ENCODE measurements at regions not wholly inside any gene's neighbourhood (a gene's known extent, or its start where the extent isn't known, plus 50 kb on each side); places are given as distances from the start of the nearest gene placed in this dataset.

DNA sequence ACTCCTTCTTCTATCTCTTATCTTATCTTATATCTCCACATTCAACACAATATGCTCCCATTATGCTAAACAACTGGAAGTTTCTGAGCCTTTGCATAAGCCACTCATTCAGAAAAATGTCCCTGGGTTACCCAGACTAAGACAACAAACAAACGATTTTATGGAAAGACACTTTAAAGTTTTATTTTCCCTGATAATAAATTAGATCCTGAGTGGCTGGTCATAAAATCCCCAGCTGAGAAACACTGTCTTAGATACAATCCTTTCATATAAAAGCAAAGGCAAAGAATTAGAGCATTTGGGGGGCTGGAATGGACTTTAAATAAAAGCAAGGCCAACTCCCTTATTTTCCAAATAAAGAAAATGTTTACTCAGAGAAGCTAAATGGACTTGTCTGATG is 322.3 kb downstream of the GBE1 start:
- no peak for DNase-seq

DNA sequence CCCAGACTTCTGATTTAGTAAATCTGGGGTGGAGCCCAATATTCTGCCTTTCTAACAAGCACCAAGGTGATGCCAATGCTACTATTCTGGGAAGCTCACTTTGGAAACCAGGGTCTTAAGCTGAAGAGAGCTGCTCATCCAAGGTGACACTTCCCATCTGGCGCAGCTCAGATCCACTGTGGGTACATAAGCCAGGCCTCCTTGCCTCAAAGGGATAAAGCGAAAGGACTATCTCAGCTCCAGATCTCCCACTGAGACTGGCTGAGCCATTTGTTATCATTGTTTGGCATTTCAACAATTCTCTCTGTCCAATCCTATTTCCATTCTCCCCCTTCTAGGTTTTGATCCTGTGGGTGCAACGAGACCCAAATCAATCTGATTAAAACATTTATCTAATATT is 323.8 kb downstream of the GBE1 start:
- DNase-seq, result no peak

DNA sequence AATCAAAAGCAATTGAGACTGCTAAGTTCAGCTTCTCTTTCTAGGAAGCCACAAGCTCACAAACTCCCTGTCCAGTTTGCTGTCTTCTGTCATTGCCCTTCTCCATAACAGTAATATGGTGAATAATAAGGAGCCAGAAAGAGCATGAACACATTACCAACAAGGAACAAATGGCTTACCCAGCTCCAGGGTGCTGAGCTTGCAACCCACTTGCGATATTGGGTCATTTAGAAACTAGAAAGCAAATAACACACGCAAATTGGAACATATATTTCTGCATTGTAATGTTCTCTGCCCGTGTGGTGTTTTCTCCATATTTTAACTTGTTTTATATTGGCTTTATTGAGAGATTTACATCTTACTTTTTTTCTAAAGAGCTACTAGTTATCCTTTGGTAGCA is 325.3 kb downstream of the GBE1 start:
- DNase-seq, result no peak

DNA sequence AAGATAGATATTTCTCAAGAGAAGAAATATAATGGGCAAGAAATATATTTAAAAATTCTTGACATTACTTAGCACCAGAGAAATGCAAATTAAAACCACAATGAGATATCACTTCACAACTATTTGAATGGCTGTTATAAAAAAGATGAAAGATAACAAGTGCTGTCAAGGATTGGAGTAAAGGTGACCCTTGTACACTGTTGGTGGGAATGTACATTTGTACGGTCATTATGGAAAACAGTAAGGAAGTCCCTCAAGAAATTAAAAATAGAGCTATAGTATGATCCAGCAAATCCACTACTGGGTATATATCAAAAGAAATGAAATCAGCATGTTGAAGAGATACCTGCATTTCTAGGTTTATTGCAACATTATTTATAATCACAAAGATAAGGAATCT is 326.4 kb downstream of the GBE1 start:
- DNase-seq, result no peak

DNA sequence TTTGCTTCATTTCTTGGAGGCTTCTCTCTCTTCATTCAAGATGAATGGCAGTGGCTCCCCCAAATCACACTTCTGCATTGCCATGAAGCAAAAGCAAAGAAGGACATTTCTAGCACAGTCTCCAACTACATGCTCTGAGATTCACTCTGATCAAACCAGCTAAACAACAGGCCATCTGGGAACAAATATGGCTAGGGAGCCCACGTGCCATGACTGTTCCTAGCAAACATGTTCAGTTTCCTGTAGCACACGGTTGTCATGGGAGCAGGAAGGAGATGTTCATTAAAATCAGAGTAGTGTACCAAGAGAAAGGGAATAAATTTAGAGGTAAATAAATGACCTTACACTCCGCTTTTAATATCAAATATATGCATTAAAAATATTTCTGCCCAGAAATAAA is 327.3 kb downstream of the GBE1 start:
- no peak for DNase-seq

DNA sequence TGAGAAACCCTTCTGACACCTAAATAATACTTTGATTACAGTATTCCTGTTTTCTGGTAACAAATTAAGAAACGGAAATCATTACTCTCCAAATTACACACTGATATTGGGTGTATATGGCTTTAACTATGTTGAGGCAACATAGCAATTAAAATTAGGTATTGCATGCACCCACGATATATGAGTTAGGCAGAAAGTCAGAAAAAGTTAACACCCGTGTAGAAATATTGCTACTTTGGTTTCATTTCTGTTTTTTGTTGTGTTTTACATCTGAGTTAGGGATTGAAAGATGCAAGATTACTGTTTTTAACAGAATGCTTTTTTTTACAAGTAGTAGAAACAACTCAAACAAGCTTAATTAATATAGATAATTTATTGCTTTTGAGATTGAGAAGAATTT is 327.8 kb downstream of the GBE1 start:
- DNase-seq, result no peak

DNA sequence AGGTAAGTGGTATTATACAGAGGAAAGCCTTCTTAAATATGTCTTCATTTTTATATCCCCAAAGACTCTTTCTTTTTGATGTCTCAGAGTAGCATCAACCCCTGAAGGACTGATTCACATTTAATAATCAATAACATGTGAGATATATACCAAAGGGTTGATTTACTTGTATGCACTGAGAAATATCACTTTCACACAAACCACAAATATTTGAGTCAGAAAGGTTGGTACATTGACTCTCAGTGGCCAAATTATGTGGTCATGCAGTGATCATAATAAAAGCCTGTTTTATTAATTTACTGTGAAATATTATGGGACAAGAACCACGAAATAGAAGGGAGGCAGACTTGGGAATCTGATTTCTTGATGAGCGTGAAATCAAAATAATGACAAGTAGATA is 329.0 kb downstream of the GBE1 start:
- no peak for DNase-seq

DNA sequence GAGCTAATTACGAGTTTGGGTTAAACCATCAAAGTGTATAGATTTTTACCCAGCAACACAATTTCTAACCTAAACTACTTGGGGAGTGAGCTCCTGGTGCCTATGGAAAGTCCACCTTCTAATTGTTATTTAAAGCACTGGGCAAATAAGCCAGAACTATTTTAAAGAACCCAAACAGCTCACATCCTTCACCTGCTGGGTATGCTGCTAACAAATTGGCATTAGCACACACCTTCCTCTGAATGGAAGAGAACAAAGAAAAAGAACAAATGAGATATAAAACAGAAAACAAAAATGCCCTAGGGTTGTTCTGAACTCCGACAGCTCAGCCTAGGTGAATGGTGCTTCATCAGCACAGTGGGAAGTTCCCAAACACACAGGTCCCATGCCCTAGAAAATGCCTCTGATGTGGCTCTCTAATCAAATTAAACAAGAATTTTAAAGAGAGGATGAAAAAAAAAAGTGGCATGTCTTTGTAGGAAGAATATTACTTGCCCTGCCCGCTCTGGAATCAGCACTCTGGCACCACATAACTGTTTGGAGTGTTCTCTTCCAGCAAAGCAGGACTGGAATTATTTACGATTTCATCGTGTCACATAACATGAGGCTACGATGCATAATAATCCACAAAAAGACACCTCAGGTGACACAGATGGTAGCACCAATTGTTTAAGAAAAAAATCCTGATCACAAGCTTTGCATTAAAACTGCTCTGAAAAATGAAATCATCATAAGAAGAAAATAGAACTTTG is 334.4 kb downstream of the GBE1 start:
- no peak for DNase-seq

DNA sequence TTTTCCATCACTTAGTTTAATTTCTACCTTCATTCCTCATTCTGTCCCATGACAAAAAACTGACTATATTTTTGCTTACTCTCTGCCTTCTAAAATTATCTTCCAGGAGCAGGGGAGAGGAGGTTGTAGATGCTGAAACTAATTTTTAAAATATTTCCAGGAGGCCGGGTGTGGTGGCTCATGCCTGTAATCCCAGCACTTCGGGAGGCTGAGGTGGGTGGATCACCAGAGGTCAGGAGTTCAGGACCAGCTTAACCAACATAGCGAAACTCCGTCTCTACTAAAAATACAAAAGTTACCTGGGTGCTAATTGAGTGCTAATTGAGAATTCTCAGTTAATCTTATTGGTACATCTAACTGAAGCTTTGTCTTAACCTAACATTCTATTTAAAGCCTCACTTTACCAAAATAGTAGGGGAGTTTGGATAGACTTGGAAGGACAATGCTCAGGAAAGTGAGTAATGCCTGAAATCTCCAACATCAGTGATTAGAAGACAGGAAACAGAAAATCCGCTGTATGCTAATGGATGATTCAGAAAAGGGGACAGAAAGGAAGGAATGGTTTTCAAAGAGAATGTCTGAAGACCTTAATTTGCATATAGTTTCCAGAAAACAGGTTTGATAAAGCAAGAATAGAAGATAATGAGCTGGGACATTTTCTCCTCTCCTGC is 336.1 kb downstream of the GBE1 start:
- DNase-seq, result no peak

DNA sequence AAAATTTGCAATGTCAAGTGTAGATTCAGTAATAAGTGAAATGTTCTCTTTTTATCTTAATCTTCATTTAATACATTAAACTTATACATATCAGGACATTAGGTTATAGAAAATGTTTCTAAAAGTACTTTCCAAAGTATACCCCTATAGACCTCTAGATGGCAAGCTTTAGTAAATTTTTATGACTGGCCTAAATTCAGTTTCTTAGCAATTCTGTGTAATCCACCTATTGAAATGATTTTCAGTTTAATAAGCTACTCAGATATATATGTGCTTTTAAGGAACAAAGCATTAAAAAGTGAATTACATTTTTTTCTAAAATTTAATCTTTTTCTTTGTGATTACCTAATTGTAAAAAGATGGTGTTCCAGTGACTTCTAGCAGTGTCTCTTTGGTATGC is 342.2 kb downstream of the GBE1 start:
- DNase-seq, result no peak

DNA sequence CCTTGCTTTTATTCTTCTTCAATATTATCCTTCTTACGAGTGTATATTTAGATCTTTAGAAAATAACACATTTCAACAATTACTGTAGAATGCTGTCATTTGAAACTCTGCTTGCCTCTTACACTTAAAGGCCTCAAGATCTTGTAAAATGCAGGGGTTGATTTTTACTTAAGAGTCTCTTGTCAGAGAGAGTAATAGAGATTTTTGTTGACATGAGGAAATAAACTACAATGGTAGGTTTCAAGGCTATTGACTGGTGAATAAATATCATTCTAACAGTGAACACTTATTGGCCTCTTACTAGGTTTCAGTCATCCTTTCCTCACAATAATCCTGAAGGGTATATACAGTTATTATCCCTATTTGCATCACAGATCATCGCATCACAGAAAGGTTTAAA is 344.6 kb downstream of the GBE1 start:
- DNase-seq, result no peak

DNA sequence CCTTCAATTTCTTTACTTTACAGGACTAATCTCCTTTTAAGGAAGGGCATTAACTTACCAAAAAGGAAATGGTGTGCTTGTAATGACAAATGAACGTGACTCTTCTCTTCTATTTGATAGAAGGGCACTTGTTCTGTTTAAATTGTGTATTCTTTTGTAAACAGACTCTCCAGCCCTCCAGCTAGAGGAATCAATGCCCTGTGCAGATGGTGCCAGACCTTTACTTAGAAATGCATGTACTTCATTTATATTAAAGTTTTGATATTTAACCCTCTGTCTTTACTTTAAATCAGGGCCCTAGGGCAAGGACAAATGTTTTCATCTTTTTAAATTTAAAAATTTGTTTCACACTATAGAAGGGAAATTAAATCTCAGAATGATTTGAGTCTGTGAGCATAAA is 355.1 kb downstream of the GBE1 start:
- no peak for DNase-seq

DNA sequence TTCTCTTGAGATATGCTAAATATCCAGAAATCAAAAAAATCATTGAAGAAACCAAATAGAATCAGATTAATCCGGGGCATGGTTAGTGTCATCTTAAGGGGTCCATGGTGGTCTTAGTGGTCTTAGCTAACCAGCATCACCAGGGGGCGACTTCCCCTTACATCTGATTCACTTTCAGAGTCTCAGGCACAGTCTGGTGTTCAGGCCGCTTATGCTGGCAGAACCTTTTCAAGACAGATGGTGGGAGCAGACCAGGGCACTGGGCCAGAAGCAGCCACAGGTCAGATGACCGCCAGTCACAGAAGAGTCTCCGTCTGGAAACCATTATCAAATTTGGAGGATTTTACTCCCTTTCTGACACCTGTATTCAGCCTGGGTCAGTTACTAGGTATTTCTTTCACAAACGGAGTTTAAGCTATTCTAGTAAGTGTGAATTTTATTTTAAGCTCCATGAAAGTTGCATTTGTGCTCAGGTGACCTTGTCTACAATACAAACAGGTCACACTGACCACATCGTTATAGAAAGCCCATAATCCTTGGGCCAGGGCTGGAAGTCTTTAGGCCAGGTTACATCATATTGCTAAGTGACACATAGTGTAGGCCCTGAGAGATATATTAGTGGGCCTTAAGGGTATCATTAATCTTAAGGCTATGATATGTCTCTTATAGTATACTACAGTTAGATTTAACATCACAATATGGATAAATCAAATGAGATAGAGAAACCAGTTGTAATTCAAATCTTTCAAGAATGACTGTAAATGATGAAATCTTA is 365.5 kb downstream of the GBE1 start:
- no peak for DNase-seq

DNA sequence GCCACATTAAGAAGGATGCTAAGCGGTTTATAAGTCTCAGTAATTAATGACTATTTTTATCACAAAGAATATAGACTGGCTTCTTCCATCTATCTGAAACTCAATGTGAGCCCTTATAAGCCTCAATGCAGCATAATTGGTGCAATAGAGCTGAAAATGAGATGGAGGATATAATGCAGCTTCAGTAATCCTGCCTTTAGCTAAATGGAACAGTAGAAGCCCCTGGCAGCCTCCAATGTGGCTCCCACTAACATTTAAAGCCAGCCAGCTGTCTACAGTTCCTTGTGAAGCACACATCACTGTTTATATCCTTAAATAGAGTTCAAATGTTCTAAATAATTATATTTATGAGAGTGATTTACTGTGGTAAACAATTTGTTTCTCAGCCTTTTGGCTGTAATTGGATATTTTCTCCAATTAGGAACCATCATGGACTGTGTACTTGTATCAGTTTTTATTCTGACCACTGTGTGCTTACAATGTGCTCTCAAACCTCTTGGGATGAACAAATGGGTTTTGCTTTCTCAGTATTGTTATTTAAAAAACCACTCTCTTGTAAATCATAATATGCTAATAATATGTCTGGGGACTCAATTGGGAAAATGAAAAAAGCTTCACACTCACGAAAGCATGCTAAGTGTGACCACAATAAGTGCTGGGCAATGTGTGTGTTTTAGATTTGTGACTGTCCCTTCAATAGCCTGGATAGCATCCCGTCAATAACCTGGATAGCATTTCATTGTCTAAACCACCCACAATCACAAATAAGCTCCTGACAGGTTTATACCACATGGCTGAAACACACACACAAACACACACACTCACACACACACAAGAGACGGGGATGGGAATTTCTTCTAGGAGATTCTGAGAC is 366.6 kb downstream of the GBE1 start:
- no peak for DNase-seq

DNA sequence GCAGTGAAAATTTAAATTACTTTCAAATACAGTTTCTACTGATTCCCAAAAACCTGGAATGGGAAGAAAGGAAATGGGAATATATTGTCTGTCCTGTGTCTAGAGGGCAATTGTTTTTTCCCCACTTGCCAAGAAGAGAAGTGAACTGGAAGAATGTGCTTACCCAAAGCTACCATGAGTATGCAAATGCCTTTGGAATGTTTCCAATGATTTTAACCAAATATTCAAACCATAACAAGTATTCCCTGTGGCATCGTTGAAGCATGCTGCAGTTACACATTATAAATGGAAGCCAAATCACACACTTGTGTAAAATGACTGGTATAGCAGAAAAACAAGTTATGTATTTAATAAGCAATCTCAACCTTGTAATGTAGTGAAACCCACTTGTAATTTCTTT is 368.2 kb downstream of the GBE1 start:
- no peak for DNase-seq

DNA sequence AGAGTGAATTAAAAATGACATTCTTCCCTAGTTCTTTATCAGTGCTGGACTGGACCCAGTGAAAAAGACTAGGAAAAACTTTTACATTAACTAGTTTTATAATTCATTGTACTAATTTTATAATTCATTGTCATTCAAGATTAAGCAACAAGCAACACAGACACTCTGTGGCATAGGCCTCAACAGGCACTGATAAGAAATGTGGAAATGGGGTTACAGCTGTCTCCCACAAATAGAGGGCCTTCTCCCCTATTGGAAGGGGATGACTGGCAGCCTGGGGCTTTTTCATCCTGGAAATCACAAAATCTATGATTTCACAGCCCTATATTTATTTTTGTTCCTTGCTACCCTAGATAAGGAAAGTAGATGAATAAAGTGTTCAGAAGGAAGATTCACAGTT is 370.6 kb downstream of the GBE1 start:
- no peak for DNase-seq

DNA sequence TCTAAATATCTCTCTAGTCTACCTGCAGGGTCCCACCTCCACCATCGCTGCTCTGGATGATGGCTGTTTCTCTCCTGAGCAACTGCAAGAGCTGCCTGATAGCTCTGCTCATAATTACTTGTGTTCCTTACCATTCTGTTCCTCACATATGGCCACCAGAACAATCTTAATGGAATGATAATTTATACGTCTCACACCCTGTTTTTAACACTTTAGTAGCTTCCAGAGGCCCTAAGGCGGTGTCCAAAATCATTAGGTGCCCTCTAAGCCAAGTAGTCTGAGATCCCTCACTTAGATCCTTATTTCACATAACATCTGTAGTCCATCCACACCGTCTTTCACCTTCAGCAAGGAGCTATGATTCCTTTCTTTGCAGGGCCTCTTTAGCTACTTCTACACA is 373.3 kb downstream of the GBE1 start:
- no peak for DNase-seq

DNA sequence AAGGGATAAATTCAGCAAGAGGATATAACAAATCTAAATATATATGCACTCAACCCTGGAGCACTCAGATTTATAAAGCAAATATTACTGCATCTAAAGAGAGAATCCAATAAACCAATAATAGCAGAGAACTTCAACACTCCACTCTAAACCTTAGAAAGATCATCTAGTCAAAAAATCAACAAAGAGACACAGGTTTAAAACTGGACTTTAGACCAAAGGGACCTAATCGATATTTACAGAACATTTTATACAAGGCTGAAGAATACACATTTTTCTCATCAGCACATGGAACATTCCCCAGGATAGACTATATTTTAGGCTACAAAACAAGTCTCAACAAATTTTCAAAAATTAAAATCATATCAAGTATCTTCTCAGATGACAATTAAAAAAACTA is 379.0 kb downstream of the GBE1 start:
- no peak for DNase-seq

DNA sequence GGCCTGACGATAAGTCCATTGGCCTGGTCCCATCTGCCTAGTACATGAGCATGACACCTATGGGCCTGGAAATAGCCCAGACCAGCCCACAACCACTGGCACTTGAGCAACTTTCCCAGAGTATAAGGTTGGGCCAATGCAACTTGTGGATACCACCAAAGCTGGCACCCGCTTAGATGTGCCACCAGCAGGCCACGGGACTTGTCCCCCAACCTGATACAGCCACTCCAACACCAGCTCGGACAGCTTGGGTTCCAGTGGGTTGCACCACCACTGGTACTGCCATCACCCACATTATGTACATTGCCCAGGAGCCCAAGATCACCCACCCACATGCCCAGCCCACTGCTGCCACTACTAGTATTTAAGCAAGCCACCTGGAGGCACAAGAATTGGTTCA is 381.2 kb downstream of the GBE1 start:
- no peak for DNase-seq

DNA sequence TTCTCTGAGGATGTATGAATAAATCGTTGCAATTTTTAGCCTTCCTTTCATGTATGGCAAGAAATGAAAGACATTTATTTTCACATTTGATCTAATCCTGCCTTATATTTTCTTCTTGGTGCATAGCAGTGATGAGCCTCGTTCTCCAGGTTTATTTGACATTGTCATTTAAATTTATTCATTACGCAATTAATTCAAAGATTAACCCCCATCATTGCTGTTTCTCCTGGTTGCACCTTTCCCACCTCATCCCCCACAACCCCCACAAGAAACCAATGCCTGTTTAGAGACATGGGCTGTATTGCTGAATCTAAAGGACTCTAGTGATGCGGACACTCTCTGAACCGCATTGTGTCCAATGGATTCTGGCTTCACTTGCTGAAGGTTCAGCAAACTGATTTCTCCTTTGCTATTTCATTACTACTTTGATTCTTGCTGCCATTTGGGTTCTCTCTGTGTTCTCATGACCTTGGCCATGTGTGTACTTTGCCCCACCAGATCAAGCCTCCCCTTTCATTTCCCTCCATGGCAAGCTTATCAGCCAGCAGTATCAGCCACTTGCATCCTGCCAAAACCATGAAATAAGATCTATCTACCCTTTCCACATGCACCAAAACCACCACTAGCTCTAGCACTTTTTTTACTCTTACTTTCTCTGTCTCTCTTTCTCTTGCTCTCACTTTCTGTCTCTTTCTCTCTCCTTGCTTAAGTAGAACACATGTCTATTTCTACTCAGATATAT is 382.7 kb downstream of the GBE1 start:
- no peak for DNase-seq

DNA sequence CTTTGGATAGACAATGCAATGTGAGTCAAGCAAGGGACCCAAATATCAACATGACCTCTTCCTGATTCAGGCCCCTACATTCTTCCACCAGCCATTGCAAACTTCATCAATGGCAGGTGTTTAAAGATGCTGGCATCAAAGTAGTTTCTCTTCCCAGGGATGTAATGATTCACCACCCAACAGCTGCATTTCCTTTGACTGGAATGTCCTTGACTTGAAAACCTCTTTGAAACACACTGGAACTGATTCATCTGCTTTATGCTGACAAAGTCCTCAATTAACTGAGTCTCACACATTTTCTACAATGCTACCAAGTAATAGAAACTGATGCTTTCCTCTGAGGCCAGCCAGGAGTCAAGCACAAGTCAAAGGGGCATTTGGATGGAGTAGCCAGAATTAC is 385.5 kb downstream of the GBE1 start:
- no peak for DNase-seq

DNA sequence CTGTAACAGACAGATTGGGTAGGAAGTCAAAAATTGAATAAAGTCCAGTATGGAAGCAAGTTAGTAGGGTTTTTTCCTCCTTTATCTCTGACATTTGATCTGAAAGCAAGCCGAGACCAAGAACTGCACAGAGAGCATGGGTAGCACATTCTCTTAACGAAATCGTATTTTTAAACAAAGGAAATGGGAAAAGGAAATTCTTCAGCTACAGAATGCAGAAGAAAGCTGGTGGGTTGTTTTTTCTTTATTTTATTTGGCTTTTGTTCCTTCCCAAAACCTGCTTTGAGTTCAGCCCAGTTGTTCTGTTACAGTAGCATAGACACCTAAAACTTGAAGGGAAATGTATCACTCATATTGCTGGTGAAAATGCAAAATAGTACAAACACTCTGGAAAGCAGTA is 397.0 kb downstream of the GBE1 start:
- DNase-seq, result no peak

Data from GOT3 (cell line).